Gastroesophageal sphincter (tissue), 3 donors: ENCODE measurements at regions not wholly inside any gene's neighbourhood (a gene's known extent, or its start where the extent isn't known, plus 50 kb on each side); places are given as distances from the start of the nearest gene placed in this dataset.

Experiments
- CTCF ChIP-seq, 4 experiments: fragments of 200-600 bp in 2 of 4; fragments of 450-650 bp in 2 of 4; sonication (generic) in 1 of 4; IDR thresholded peaks; one replicate each; pipeline ENCODE4 v1.5.1; 2017 to 2019; ENCODE audit warnings: antibody characterized with exemption in 4 of 4, mild to moderate bottlenecking in 2 of 4, moderate library complexity in 2 of 4
- EP300 ChIP-seq: sonication (generic); formaldehyde crosslinking; IDR thresholded peaks from one replicate; pipeline ENCODE4 v1.6.1; 2017; ENCODE audit warnings: antibody characterized with exemption, mild to moderate bottlenecking
- POLR2A ChIP-seq, 2 donors: fragments of 450-650 bp; IDR thresholded peaks; one replicate each; pipeline ENCODE4 v1.6.1; 2017; ENCODE audit warnings: antibody characterized with exemption in 2 of 2, mild to moderate bottlenecking in 2 of 2, moderate library complexity in 1 of 2
- POLR2AphosphoS5 ChIP-seq: sonication (generic); formaldehyde crosslinking; IDR thresholded peaks from one replicate; pipeline ENCODE4 v1.6.1; 2017; ENCODE audit warnings: antibody characterized with exemption

GRCh38 chr14:101707863-101708620, 53.5 kb upstream of the PPP2R5C start:
- TF ChIP-seq CTCF (IDR thresholded peaks at IDR 0.05) (no peak), POLR2A (IDR thresholded peaks at IDR 0.05) (no peak), EP300 (no peak), POLR2AphosphoS5 (no peak)
